Tibial nerve (tissue), 4 donors: ENCODE measurements at regions not wholly inside any gene's neighbourhood (a gene's known extent, or its start where the extent isn't known, plus 50 kb on each side); places are given as distances from the start of the nearest gene placed in this dataset.

Experiments
- EP300 ChIP-seq, 2 donors: sonication (generic); formaldehyde crosslinking; IDR thresholded peaks; one replicate each; pipeline ENCODE4 v1.6.1; 2017; ENCODE audit warnings: antibody characterized with exemption in 2 of 2, mild to moderate bottlenecking in 1 of 2
- POLR2A ChIP-seq, 2 donors: fragments of 450-650 bp; IDR thresholded peaks; one replicate each; pipeline ENCODE4 v1.6.1; 2017; ENCODE audit warnings: antibody characterized with exemption in 2 of 2, mild to moderate bottlenecking in 2 of 2, moderate library complexity in 2 of 2
- TF ChIP-seq, protein P1 (sequence below), 5 experiments: fragments of 200-600 bp in 3 of 5; fragments of 450-650 bp in 2 of 5; sonication (generic) in 3 of 5; IDR thresholded peaks; one replicate each; pipeline ENCODE4 v1.5.1; 2016 to 2019; ENCODE audit warnings: antibody characterized with exemption in 5 of 5, mild to moderate bottlenecking in 3 of 5, moderate library complexity in 2 of 5

DNA sequence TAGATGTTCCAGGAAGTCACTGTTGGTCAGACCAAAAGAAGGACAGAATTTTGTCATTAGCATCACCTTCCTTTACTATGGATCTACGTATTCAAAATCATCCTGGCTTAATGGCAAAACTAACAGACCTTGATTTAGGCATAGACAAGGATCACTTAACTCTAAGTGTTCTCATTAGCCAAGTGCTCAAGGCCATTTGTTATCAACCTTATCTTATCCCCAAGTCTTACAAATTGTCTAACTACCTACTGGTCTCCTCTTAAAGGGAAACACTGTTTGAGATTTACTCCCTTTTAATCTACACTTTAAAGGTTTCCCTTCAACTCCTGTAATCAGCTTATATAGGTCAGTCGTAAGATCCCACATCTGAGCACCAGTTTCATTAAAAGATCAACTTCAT is 1197.5 kb upstream of the C9orf72 start:
- TF ChIP-seq POLR2A (IDR thresholded peaks at IDR 0.05) = no peak
- no peak for TF ChIP-seq EP300 (IDR thresholded peaks at IDR 0.05)
- TF ChIP-seq, protein P1, sequence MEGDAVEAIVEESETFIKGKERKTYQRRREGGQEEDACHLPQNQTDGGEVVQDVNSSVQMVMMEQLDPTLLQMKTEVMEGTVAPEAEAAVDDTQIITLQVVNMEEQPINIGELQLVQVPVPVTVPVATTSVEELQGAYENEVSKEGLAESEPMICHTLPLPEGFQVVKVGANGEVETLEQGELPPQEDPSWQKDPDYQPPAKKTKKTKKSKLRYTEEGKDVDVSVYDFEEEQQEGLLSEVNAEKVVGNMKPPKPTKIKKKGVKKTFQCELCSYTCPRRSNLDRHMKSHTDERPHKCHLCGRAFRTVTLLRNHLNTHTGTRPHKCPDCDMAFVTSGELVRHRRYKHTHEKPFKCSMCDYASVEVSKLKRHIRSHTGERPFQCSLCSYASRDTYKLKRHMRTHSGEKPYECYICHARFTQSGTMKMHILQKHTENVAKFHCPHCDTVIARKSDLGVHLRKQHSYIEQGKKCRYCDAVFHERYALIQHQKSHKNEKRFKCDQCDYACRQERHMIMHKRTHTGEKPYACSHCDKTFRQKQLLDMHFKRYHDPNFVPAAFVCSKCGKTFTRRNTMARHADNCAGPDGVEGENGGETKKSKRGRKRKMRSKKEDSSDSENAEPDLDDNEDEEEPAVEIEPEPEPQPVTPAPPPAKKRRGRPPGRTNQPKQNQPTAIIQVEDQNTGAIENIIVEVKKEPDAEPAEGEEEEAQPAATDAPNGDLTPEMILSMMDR (IDR thresholded peaks at IDR 0.05) = no peak
